ENCODE measurements at regions not wholly inside any gene's neighbourhood (a gene's known extent, or its start where the extent isn't known, plus 50 kb on each side); places are given as distances from the start of the nearest gene placed in this dataset.
A peak's percentile ranks its signal among the peaks of the same experiment; 100 is the strongest.

DNA sequence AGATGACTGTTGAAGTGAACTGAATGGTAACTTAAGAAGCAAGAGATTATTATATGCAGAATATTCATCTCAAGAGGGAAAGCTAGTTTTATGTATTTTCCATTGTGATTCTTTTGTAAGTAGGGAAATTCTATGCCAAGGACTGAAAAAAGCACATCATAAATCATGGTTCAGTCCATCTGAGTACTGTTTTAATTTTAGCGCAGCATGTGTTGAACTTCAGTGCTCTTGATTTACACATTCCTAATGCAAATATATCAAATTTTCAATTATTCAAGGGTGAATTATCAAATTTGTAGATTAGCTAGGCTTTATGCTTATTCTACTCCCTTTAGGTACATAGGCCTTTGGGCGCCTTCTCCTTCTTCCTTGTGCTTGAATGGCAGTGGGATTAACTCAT, 50.3 kb upstream of the TCF12 start:
- H3K4me3 ChIP-seq = no peak overlapping the region
- no peak for ATAC-seq
- H3K27ac ChIP-seq = peak overlapping the region in 1 of 4 donors; percentile 17
- DNase-seq = no peak
- H3K27me3 ChIP-seq = no peaks in the 10 kb centered on the region
- H3K4me1 ChIP-seq = peaks cover 0 to 8% of the 10 kb centered on the region in 2 donors
- in situ Hi-C loops (cut with MboI; ENCODE audit: low sequenced_read_pairs in 4 of 4) (loop anchor here (5.0 to 10.0 kb wide), 3 partner anchors 363 to 373 kb away; no protein-coding TSS in a partner anchor), intact Hi-C loops (cut with DNase I; ENCODE audit: low total_unique reads) (no loop called here)
- H3K9me3 ChIP-seq = no peaks in the 10 kb centered on the region
- no peaks in the 10 kb centered on the region for H3K36me3 ChIP-seq
- TF ChIP-seq POLR2A (IDR thresholded peaks at IDR 0.05) (no peak), CTCF (IDR thresholded peaks at IDR 0.05 in 4 of 5, conservative IDR thresholded peaks at IDR 0.05 in 1 of 5) (no peak)

- no peak overlapping the region for H3K4me3 ChIP-seq
- H3K27ac ChIP-seq = no peak overlapping the region
- no peaks in the 10 kb centered on the region for H3K9me3 ChIP-seq
- peaks cover 0 to 8% of the 10 kb centered on the region in 2 donors for H3K4me1 ChIP-seq
- in situ Hi-C loops (cut with MboI; ENCODE audit: low sequenced_read_pairs in 4 of 4) = loop anchor here (5.0 to 10.0 kb wide), 3 partner anchors 362 to 372 kb away; no protein-coding TSS in a partner anchor
- intact Hi-C loops (cut with DNase I; ENCODE audit: low total_unique reads) = no loop called here
- no peaks in the 10 kb centered on the region for H3K36me3 ChIP-seq
- no peaks in the 10 kb centered on the region for H3K27me3 ChIP-seq
- DNase-seq = no peak
- ATAC-seq = no peak
- TF ChIP-seq POLR2A (IDR thresholded peaks at IDR 0.05) (no peak), CTCF (IDR thresholded peaks at IDR 0.05 in 4 of 5, conservative IDR thresholded peaks at IDR 0.05 in 1 of 5) (no peak)
These were observed 51.6 kb upstream of the TCF12 start for GRCh38 chr15:56866803-56867202.

- Histone ChIP-seq H3K9me3 (no peaks in the 10 kb centered on the region), H3K4me3 (no peak overlapping the region), H3K4me1 (no peaks in the 10 kb centered on the region), H3K36me3 (no peaks in the 10 kb centered on the region), H3K27me3 (no peaks in the 10 kb centered on the region), H3K27ac (no peak overlapping the region)
- in situ Hi-C loops (cut with MboI; ENCODE audit: low sequenced_read_pairs in 4 of 4) = no loop called here
- TF ChIP-seq POLR2A (IDR thresholded peaks at IDR 0.05) (no peak), CTCF (IDR thresholded peaks at IDR 0.05 in 4 of 5, conservative IDR thresholded peaks at IDR 0.05 in 1 of 5) (no peak)
- ATAC-seq (no peak), DNase-seq (no peak)
- intact Hi-C loops (cut with DNase I; ENCODE audit: low total_unique reads) = no loop called here
These were observed 60.6 kb upstream of the TCF12 start for GRCh38 chr15:56857828-56858227.

GRCh38 chr15:56856934-56857333, 61.5 kb upstream of the TCF12 start:
- no peak for DNase-seq
- Histone ChIP-seq H3K27me3 (no peaks in the 10 kb centered on the region), H3K4me1 (no peaks in the 10 kb centered on the region), H3K4me3 (no peak overlapping the region), H3K27ac (no peak overlapping the region), H3K9me3 (no peaks in the 10 kb centered on the region), H3K36me3 (no peaks in the 10 kb centered on the region)
- in situ Hi-C loops (cut with MboI; ENCODE audit: low sequenced_read_pairs in 4 of 4) (no loop called here), intact Hi-C loops (cut with DNase I; ENCODE audit: low total_unique reads) (no loop called here)
- TF ChIP-seq CTCF (IDR thresholded peaks at IDR 0.05 in 4 of 5, conservative IDR thresholded peaks at IDR 0.05 in 1 of 5) (no peak), POLR2A (IDR thresholded peaks at IDR 0.05) (no peak)
- ATAC-seq = no peak

- H3K4me3 ChIP-seq = no peak overlapping the region
- no peak for DNase-seq
- no peaks in the 10 kb centered on the region for H3K9me3 ChIP-seq
- H3K27ac ChIP-seq = no peak overlapping the region
- ATAC-seq = no peak
- H3K27me3 ChIP-seq = no peaks in the 10 kb centered on the region
- TF ChIP-seq POLR2A (IDR thresholded peaks at IDR 0.05) = no peak
- TF ChIP-seq CTCF (IDR thresholded peaks at IDR 0.05 in 4 of 5, conservative IDR thresholded peaks at IDR 0.05 in 1 of 5) = no peak
- no peaks in the 10 kb centered on the region for H3K4me1 ChIP-seq
- intact Hi-C loops (cut with DNase I; ENCODE audit: low total_unique reads) = no loop called here
- H3K36me3 ChIP-seq = no peaks in the 10 kb centered on the region
- in situ Hi-C loops (cut with MboI; ENCODE audit: low sequenced_read_pairs in 4 of 4) = no loop called here
These were observed 73.6 kb upstream of the TCF12 start for GRCh38 chr15:56844892-56845291.
